Retinal pigment epithelial cell (primary cell): ENCODE measurements at regions not wholly inside any gene's neighbourhood (a gene's known extent, or its start where the extent isn't known, plus 50 kb on each side); places are given as distances from the start of the nearest gene placed in this dataset.

Experiments
- DNase-seq: peaks from one replicate; pipeline ENCODE4 v3.0.0-alpha.2; 2010; ENCODE audit warnings: low read depth
- H3K4me3 ChIP-seq: 2 replicates; pipeline ENCODE4 v1.5.1; 2011; ENCODE audit warnings: mild to moderate bottlenecking, low read length, control low read depth, moderate library complexity
- CTCF ChIP-seq: conservative IDR thresholded peaks from 2 replicates; pipeline ENCODE4 v1.5.1; 2011; ENCODE audit warnings: low read depth, low read length, control low read depth, inconsistent platforms

DNA sequence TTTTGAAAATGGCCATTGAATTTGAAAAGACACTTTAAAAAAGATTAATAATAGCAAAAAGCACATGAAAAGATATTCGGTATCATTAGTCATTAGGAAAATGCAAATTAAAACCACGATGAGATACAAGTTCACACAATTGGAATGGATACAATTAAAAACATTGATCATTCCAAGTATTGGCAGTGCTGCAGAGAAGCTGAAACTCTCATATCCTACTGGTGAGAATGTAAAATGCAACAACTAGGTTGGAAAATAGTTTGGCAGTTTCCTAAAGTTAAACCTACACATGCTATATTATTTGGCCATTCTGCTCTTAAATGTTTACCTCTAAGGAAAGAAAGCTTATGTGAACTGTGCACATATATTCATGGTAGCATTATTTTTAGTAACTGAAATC is 838.7 kb upstream of the PRMT6 start:
- no peak for DNase-seq
- no peak overlapping the region for H3K4me3 ChIP-seq
- TF ChIP-seq CTCF = peak; percentile 39

DNA sequence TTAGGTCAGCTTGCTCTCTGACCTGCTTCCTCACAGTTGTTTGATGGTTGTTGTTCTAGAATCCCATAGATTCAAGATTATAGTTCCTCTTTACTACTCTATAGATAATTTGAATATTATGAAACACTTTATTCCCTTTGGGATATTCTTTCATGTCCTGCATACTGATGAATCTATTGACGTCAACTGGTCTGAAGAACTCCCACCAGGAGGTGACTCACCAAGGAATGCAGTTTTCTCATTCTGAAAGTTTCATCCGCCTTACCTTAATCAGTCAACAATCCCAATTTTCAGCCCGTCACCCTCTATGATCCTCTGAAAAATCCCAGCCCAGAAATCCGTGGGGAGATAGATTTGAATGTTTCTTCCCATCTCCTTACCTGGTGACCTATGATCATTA is 834.1 kb upstream of the PRMT6 start:
- no peak for TF ChIP-seq CTCF
- no peak for DNase-seq

GRCh38 chr1:106223213-106223612 is 833.3 kb upstream of the PRMT6 start:
- no peak for TF ChIP-seq CTCF
- no peak for DNase-seq
- H3K4me3 ChIP-seq = no peak overlapping the region

More for the DNA sequence above, 834.1 kb upstream of the PRMT6 start:
- no peak overlapping the region for H3K4me3 ChIP-seq

GRCh38 chr1:106224426-106224825 is 832.0 kb upstream of the PRMT6 start:
- DNase-seq = no peak
- no peak for TF ChIP-seq CTCF

GRCh38 chr1:106225403-106225802 is 831.1 kb upstream of the PRMT6 start:
- no peak for DNase-seq
- no peak for TF ChIP-seq CTCF
- no peak overlapping the region for H3K4me3 ChIP-seq

More at GRCh38 chr1:106224426-106224825, 832.0 kb upstream of the PRMT6 start:
- no peak overlapping the region for H3K4me3 ChIP-seq

GRCh38 chr1:106226550-106226949 is 829.9 kb upstream of the PRMT6 start:
- no peak overlapping the region for H3K4me3 ChIP-seq
- no peak for TF ChIP-seq CTCF
- DNase-seq = no peak

GRCh38 chr1:106232128-106232527 is 824.3 kb upstream of the PRMT6 start:
- TF ChIP-seq CTCF = no peak
- no peak overlapping the region for H3K4me3 ChIP-seq
- no peak for DNase-seq
